K562 (cell line): ENCODE measurements at regions not wholly inside any gene's neighbourhood (a gene's known extent, or its start where the extent isn't known, plus 50 kb on each side); places are given as distances from the start of the nearest gene placed in this dataset.

ENCODE experiments used
- BHLHE40 ChIP-seq: IDR thresholded peaks from 2 replicates; pipeline ENCODE4 v1.6.1; 2011; ENCODE audit warnings: low read length, improper control_type of control experiment
- CEBPB ChIP-seq: fragments of 450-650 bp; IDR thresholded peaks from 2 replicates; pipeline ENCODE4 v1.6.1; 2016; ENCODE audit warnings: missing genetic modification characterization, missing compliant biosample characterization
- EZH2 ChIP-seq: IDR thresholded peaks from 2 replicates; pipeline ENCODE4 v1.6.1; 2012; ENCODE audit warnings: low read depth, mild to moderate bottlenecking, inconsistent platforms, low read length, borderline replicate concordance
- ZNF644 ChIP-seq: fragments of 200-800 bp; sonication (Bioruptor generic); IDR thresholded peaks from 2 replicates; pipeline ENCODE4 v1.6.1; 2016; ENCODE audit warnings: low read depth, missing genetic modification characterization, missing compliant biosample characterization
- TF ChIP-seq, protein P1 (sequence below), 3 experiments: IDR thresholded peaks in 2 of 3; conservative IDR thresholded peaks in 1 of 3; 2 replicates each; pipeline ENCODE4 v1.5.1; 2011 to 2012; ENCODE audit warnings: low read length in 3 of 3, mild to moderate bottlenecking in 3 of 3, control low read depth in 2 of 3, improper control_type of control experiment in 1 of 3, inconsistent platforms in 1 of 3, low read depth in 1 of 3, mixed read lengths in 1 of 3, moderate library complexity in 1 of 3; ENCODE audit not compliant: insufficient read depth in 2 of 3

DNA sequence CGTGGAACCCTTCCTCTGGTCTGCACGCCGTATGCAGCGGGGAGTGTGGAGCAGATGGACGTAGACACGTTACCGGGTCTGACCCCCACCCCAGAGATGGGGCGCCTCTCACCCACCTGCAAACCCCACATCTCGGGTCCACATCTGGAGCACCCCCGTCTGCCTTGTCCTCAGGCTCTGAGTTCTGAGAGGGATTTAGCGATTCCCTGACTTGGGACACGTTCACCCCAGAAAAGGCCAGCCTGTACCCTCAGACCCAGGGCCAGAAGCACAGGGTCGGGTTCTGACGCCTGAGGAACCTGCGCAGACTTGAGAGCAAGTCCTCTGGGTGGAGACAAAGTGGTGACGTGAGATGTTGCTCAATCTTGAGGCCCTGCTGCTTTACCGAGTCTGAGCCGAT, 1138.5 kb downstream of the BRD1 start:
- TF ChIP-seq, protein P1, sequence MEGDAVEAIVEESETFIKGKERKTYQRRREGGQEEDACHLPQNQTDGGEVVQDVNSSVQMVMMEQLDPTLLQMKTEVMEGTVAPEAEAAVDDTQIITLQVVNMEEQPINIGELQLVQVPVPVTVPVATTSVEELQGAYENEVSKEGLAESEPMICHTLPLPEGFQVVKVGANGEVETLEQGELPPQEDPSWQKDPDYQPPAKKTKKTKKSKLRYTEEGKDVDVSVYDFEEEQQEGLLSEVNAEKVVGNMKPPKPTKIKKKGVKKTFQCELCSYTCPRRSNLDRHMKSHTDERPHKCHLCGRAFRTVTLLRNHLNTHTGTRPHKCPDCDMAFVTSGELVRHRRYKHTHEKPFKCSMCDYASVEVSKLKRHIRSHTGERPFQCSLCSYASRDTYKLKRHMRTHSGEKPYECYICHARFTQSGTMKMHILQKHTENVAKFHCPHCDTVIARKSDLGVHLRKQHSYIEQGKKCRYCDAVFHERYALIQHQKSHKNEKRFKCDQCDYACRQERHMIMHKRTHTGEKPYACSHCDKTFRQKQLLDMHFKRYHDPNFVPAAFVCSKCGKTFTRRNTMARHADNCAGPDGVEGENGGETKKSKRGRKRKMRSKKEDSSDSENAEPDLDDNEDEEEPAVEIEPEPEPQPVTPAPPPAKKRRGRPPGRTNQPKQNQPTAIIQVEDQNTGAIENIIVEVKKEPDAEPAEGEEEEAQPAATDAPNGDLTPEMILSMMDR (IDR thresholded peaks at IDR 0.05 in 2 of 3, conservative IDR thresholded peaks at IDR 0.05 in 1 of 3; ENCODE audit: insufficient read depth in 2 of 3, low read depth in 1 of 3, low read length in 3 of 3): no peak
- TF ChIP-seq CEBPB (tag) (no peak), ZNF644 (tag) (no peak), EZH2 (no peak), BHLHE40 (no peak)
